GM06990 (cell line): ENCODE measurements at regions not wholly inside any gene's neighbourhood (a gene's known extent, or its start where the extent isn't known, plus 50 kb on each side); places are given as distances from the start of the nearest gene placed in this dataset.

Experiments used
- DNase-seq: peaks from one replicate; pipeline ENCODE4 v3.0.0-alpha.2; 2011; ENCODE audit not compliant: insufficient read length; ENCODE audit errors: extremely low read depth
- H3K27me3 ChIP-seq: replicated peaks from 2 replicates; pipeline ENCODE4 v1.6.0; 2011; ENCODE audit warnings: low read length; ENCODE audit not compliant: control insufficient read depth, insufficient read depth
- H3K36me3 ChIP-seq: 2 replicates; pipeline ENCODE4 v1.5.1; 2011; ENCODE audit warnings: low read length; ENCODE audit not compliant: control insufficient read depth, insufficient read depth
- H3K4me3 ChIP-seq: replicated peaks from 2 replicates; pipeline ENCODE4 v1.5.1; 2011; ENCODE audit warnings: low read depth, mild to moderate bottlenecking, control low read depth, low read length
- CTCF ChIP-seq: IDR thresholded peaks from 2 replicates; pipeline ENCODE4 v1.5.1; 2011; ENCODE audit warnings: low read length, control low read depth, mild to moderate bottlenecking, inconsistent platforms; ENCODE audit not compliant: insufficient read depth, poor library complexity, severe bottlenecking

- H3K36me3 ChIP-seq = no peaks in the 10 kb centered on the region
- no peaks in the 10 kb centered on the region for H3K27me3 ChIP-seq
- TF ChIP-seq CTCF = no peak
- no peak overlapping the region for H3K4me3 ChIP-seq
- no peak for DNase-seq
Observed at GRCh38 chr5:159704160-159704559, 212.1 kb upstream of the ADRA1B start.

GRCh38 chr5:159705948-159706347, 210.3 kb upstream of the ADRA1B start:
- no peak overlapping the region for H3K4me3 ChIP-seq
- TF ChIP-seq CTCF = no peak
- H3K36me3 ChIP-seq = no peaks in the 10 kb centered on the region
- DNase-seq = no peak
- H3K27me3 ChIP-seq = no peaks in the 10 kb centered on the region

- no peaks in the 10 kb centered on the region for H3K27me3 ChIP-seq
- no peak overlapping the region for H3K4me3 ChIP-seq
- DNase-seq = no peak
- no peak for TF ChIP-seq CTCF
- no peaks in the 10 kb centered on the region for H3K36me3 ChIP-seq
Observed at GRCh38 chr5:159708090-159708489, 208.2 kb upstream of the ADRA1B start.

- Histone ChIP-seq H3K4me3 (no peak overlapping the region), H3K27me3 (no peaks in the 10 kb centered on the region), H3K36me3 (no peaks in the 10 kb centered on the region)
- TF ChIP-seq CTCF = no peak
- DNase-seq = no peak
Observed at GRCh38 chr5:159712672-159713071, 203.6 kb upstream of the ADRA1B start.

GRCh38 chr5:159713254-159713653, 203.0 kb upstream of the ADRA1B start:
- Histone ChIP-seq H3K36me3 (no peaks in the 10 kb centered on the region), H3K27me3 (no peaks in the 10 kb centered on the region), H3K4me3 (no peak overlapping the region)
- no peak for TF ChIP-seq CTCF
- DNase-seq = no peak

- no peak overlapping the region for H3K4me3 ChIP-seq
- TF ChIP-seq CTCF = no peak
- no peak for DNase-seq
Observed at GRCh38 chr5:159713773-159714172, 202.5 kb upstream of the ADRA1B start.

More at GRCh38 chr5:159713773-159714172, 202.5 kb upstream of the ADRA1B start:
- no peaks in the 10 kb centered on the region for H3K36me3 ChIP-seq
- H3K27me3 ChIP-seq = no peaks in the 10 kb centered on the region
